IPS-18c (cell line): ENCODE measurements at regions not wholly inside any gene's neighbourhood (a gene's known extent, or its start where the extent isn't known, plus 50 kb on each side); places are given as distances from the start of the nearest gene placed in this dataset.
"Not testable (repeated sequence)": the region's sequence is repeated elsewhere in the genome, so short reads cannot be mapped to it uniquely, and the experiment has no call there.

ENCODE experiments used
- H3K4me3 ChIP-seq: 2 replicates; pipeline ENCODE4 v1.7.0; 2013; ENCODE audit warnings: low read depth, mild to moderate bottlenecking, low read length, moderate library complexity; ENCODE audit not compliant: insufficient read depth
- H3K9me3 ChIP-seq: one replicate; pipeline ENCODE4 v1.6.1; 2013; ENCODE audit warnings: mild to moderate bottlenecking, low read length, moderate library complexity; ENCODE audit not compliant: control insufficient read depth, insufficient read depth

DNA sequence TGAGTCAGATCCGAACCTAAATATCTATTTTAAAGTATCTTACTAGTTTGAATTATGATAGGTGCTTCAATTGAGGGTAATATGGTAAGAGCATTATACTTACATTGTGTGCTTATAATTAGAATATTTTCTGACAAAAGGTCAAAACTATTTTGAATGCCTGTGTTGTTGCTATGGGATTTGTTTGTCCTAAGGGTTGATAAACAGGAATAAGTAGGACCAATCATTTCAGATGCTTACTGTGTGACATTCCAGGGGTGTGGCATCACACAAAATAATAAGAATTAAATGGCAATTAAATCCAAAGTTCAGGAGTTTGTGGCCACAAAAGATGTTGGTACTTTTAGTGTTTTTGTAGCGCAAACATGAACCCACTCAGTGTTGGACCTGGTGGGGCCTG is 256.2 kb upstream of the DDHD1 start:
- H3K9me3 ChIP-seq: no peaks in the 10 kb centered on the region

DNA sequence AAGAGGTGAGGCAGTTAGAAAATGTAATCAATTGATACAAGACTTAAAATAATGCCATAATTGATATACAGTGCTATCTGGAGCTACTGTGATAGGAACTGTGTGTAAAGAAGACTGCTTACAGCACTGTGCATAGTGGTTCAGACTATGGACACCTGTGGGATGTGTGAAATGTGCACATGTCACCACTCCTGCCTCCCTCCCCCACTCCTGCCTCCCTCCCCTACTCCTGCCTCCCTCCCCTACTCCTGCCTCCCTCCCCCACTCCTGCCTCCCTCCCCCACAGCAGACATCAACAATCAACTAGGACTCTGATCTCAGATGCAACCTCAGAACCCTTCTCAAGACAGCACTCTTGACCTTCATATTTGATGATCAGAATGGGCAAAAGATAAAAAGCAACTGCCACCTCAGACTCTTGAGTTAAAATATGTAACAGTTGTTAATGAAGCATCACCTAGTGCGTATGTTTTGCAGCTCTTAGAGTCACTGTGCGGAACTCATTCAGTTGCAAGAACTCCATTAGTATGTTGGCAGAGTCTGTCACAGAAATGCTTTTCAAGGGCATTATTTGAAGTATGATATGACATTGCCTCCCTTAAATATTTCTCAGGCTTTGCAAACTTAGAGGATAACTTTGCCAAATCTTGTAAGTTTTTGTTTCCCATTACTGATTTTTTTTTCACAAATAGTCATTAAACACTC is 255.2 kb upstream of the DDHD1 start:
- no peaks in the 10 kb centered on the region for H3K9me3 ChIP-seq
- no peak overlapping the region for H3K4me3 ChIP-seq

More for the DNA sequence above, 256.2 kb upstream of the DDHD1 start:
- no peak overlapping the region for H3K4me3 ChIP-seq

DNA sequence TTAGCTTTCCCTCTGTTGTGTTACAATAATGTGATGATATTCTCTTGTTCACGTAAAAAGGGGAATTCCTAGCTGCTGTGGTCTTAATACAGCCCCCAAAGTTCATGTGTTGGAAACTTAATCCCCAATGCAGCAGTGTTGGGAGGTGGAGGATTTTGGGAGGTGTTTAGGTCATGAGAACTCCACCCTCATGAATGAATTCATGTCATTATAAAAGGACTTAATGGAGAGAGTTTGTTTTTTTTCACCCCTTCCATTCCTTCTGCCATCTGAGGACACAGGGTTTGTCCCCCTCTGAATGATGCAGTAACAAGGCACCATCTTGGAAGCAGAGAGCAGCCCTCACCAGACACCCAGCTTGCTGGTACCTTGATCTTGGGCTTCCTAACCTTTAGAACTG is 253.4 kb upstream of the DDHD1 start:
- H3K9me3 ChIP-seq: no peaks in the 10 kb centered on the region
- no peak overlapping the region for H3K4me3 ChIP-seq

GRCh38 chr14:53401646-53402045 is 248.5 kb upstream of the DDHD1 start:
- no peaks in the 10 kb centered on the region for H3K9me3 ChIP-seq
- H3K4me3 ChIP-seq: no peak overlapping the region

GRCh38 chr14:53399057-53399456 is 245.9 kb upstream of the DDHD1 start:
- Histone ChIP-seq H3K4me3 (no peak overlapping the region), H3K9me3 (peaks cover 2% of the 10 kb centered on the region)

- no peak overlapping the region for H3K4me3 ChIP-seq
These were observed 245.5 kb upstream of the DDHD1 start for GRCh38 chr14:53398616-53399015.

GRCh38 chr14:53395267-53395666 is 242.1 kb upstream of the DDHD1 start:
- not testable (repeated sequence) for H3K4me3 ChIP-seq, H3K9me3 ChIP-seq

More at GRCh38 chr14:53398616-53399015, 245.5 kb upstream of the DDHD1 start:
- peaks cover 2% of the 10 kb centered on the region for H3K9me3 ChIP-seq

DNA sequence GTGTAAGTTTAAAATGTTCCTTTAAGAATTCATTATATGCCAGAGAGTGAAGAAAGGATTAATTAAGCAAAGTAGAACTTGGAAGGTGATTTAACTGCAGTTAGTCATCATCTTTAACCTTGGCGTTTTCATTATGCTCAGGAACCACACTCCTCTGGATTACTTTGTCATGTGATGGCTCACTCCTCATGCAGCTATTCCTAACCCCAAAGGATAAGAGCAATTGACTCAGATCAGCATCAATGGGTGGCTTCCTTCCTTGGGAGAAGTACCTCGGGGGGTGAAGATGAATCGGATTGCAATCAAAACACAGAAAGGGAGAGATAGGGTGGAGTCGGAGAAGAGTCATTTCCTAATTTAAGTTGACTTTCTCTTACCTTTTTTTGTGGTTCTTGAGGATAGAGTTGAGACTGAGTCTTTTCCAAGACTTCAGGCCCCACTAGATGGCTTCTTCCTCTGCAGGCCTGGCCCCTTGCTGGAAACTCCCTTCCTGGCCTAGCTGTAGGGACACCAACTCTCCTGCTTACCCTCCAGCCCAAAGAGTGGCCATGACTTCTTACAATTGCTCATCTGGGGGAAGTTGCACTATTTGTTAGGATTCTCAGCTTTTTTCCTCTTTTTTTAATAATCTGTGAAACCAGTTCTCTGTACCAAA is 238.6 kb upstream of the DDHD1 start:
- Histone ChIP-seq H3K9me3 (peaks cover 2% of the 10 kb centered on the region), H3K4me3 (no peak overlapping the region)

GRCh38 chr14:53391156-53391555 is 238.0 kb upstream of the DDHD1 start:
- Histone ChIP-seq H3K9me3 (peaks cover 2% of the 10 kb centered on the region), H3K4me3 (no peak overlapping the region)

GRCh38 chr14:53390008-53390407 is 236.9 kb upstream of the DDHD1 start:
- Histone ChIP-seq H3K9me3 (no peaks in the 10 kb centered on the region), H3K4me3 (no peak overlapping the region)

DNA sequence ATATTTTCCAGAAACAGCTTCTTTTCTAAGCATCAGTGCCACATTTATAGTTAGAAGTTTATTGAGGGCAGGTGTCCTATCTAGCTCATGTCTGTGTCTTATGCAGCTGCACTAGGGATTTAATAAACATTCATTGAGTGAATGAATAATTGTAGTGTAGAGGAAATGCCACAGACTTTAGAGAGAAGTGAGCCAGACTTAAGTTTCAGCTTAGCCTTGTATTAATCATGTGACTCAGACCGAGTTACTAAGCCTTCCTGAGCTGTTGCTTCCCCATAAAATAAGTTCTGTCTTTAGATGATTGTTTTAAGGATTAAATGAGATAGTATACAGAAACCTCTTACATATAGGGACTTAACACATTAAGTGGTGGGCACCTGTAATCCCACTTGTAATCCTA is 236.1 kb upstream of the DDHD1 start:
- no peaks in the 10 kb centered on the region for H3K9me3 ChIP-seq

DNA sequence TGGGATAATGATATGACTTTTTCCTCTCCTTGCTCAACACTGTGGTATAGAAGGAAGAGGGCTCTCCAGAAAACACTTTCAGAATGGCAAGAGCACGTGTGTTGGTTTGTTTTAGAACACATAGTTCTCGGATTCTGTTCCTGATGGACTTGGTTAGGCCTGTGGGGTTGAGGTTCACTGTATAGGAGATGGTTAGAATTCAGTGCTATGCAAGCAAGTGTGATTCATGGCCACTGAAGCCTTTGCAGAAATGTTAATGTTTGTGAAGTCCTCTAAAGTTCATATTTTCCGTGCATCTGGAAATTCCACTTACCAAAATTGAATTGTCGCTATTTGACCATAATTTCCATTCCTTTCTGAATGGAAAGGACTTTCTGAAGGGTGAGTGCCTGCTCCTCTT is 233.2 kb upstream of the DDHD1 start:
- no peaks in the 10 kb centered on the region for H3K9me3 ChIP-seq
- H3K4me3 ChIP-seq: no peak overlapping the region

More for the DNA sequence above, 236.1 kb upstream of the DDHD1 start:
- H3K4me3 ChIP-seq: no peak overlapping the region

DNA sequence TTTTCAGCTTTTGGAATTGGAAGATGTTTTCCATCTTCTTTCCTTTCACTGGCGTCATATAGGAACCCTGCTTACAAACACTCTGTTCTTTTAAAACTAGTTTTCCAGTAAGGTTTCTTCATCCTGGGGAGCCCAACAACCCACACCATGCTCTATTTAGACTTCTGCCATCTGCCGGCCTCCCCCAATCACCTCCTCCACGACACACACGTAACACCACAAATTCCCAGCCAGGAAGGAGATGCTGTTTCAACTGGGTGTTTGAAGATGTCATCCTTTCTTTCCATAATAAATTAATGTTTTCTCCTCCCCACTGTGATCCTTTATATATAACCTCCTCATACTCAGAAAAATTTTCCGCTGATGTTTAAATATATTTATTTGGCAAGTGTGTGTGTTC is 231.4 kb upstream of the DDHD1 start:
- H3K4me3 ChIP-seq: no peak overlapping the region
- H3K9me3 ChIP-seq: no peaks in the 10 kb centered on the region

GRCh38 chr14:53384073-53384472 is 230.9 kb upstream of the DDHD1 start:
- H3K9me3 ChIP-seq: no peaks in the 10 kb centered on the region
- no peak overlapping the region for H3K4me3 ChIP-seq

DNA sequence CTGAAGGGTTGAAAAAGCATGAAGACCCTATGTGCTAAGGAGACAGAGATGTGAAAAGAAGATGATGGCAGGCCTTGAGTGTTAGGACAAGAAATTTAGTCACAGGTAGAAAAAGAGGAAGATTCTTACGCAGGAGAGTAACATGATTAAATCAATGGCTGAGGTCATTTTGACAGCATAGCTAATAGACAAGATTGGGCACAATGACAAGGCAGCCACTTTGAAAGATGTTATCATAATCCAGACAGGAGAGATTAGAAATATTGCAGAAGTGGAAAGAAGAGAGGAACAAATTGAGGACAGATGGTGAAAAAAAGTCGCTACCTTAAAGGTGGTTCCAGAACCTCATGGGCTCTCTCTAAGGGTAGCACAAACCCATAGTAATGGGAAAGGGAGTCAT is 228.8 kb upstream of the DDHD1 start:
- H3K4me3 ChIP-seq: no peak overlapping the region
- H3K9me3 ChIP-seq: no peaks in the 10 kb centered on the region

GRCh38 chr14:53380867-53381225 is 227.7 kb upstream of the DDHD1 start:
- H3K9me3 ChIP-seq: no peaks in the 10 kb centered on the region
- no peak overlapping the region for H3K4me3 ChIP-seq

- H3K9me3 ChIP-seq: no peaks in the 10 kb centered on the region
- no peak overlapping the region for H3K4me3 ChIP-seq
These were observed 227.1 kb upstream of the DDHD1 start for GRCh38 chr14:53380052-53380866.

- H3K4me3 ChIP-seq: no peak overlapping the region
- no peaks in the 10 kb centered on the region for H3K9me3 ChIP-seq
These were observed 225.0 kb upstream of the DDHD1 start for GRCh38 chr14:53378142-53378541.
